ENCODE measurements at regions not wholly inside any gene's neighbourhood (a gene's known extent, or its start where the extent isn't known, plus 50 kb on each side); places are given as distances from the start of the nearest gene placed in this dataset.

- Mint-ChIP-seq H3K36me3 (ENCODE audit: low read depth) (no peaks in the 10 kb centered on the region), H3K4me3 (no peak overlapping the region), H3K27ac (ENCODE audit: unreplicated experiment) (no peak overlapping the region), H3K4me1 (no peaks in the 10 kb centered on the region), H3K9me3 (no peaks in the 10 kb centered on the region), H3K27me3 (ENCODE audit: low read depth) (no peaks in the 10 kb centered on the region)
- no peak for TF ChIP-seq CTCF (conservative IDR thresholded peaks at IDR 0.05)
- DNase-seq (ENCODE audit: low read depth, low spot score), result no peak
Observed at GRCh38 chr14:82153689-82154088, 620.0 kb upstream of the SEL1L start.

DNA sequence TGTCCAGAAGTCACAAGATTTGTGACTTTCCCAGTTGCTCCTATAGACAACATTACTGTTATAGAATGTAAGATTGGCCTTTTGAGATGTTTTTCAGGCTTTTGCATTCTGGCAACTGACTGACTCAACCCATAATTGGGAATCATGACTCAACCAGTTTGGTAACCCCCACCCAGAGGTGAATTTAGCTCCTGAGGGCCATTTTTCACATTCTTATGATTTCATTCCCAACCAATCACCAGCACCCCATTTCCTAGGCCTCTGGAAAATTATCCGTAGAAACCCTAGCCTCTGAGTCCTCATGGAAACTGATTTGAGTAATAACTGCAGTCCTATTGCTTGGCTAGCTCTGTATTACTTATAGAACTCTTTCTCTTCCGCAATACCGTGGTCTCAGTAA lies 626.0 kb upstream of the SEL1L start:
- no peak overlapping the region for H3K27ac Mint-ChIP-seq (ENCODE audit: unreplicated experiment)

DNA sequence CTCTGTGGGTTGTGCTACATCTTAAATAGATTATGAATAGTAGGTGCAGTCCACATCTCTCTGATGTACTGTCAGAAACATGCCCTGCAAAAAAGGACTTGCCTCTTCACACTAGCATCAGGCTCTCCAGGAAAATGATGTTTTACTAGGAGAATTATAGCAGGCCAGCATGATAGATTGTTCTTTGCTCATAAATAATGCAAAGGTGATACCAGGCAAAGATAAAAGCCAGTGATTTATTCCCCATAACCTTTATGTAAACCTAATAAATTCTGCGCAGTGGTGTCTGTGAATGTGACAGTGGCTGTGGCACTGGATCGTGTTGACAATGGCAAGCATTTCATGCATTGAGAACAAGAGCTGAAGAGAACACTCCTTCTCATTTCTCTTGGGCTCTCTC lies 646.5 kb upstream of the SEL1L start:
- Mint-ChIP-seq H3K36me3 (ENCODE audit: low read depth) (peaks cover 4% of the 10 kb centered on the region), H3K9me3 (peaks cover 13% of the 10 kb centered on the region), H3K27ac (ENCODE audit: unreplicated experiment) (no peak overlapping the region), H3K4me3 (no peak overlapping the region), H3K27me3 (ENCODE audit: low read depth) (no peaks in the 10 kb centered on the region), H3K4me1 (no peaks in the 10 kb centered on the region)
- TF ChIP-seq CTCF (conservative IDR thresholded peaks at IDR 0.05), result no peak
- no peak for DNase-seq (ENCODE audit: low read depth, low spot score)

More for the DNA sequence above, 626.0 kb upstream of the SEL1L start:
- Mint-ChIP-seq H3K4me3 (no peak overlapping the region), H3K4me1 (no peaks in the 10 kb centered on the region), H3K9me3 (peaks cover 7% of the 10 kb centered on the region), H3K36me3 (ENCODE audit: low read depth) (peaks cover 6% of the 10 kb centered on the region), H3K27me3 (ENCODE audit: low read depth) (no peaks in the 10 kb centered on the region)
- no peak for DNase-seq (ENCODE audit: low read depth, low spot score)
- no peak for TF ChIP-seq CTCF (conservative IDR thresholded peaks at IDR 0.05)

DNA sequence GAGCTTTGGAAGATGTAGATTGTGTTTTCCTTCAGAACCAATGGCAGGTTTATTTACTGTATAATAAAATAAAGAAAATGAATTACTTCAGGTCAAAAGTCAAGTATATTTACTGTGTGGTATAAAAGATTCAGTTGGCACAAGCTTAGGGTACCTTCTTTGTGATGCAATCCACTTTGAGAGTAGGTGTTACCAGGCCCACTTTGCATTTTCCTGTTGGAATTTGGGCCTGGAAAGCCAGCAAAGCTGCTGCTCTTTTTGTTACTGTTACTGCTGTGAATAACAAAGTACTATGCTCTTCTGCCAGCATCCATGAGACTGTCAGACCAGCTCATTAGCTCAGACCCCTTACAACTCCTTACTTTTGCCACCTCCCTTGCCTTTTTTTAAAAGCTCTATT lies 649.0 kb upstream of the SEL1L start:
- no peaks in the 10 kb centered on the region for H3K4me1 Mint-ChIP-seq
- H3K27me3 Mint-ChIP-seq (ENCODE audit: low read depth), result no peaks in the 10 kb centered on the region
- H3K27ac Mint-ChIP-seq (ENCODE audit: unreplicated experiment), result no peak overlapping the region
- peaks cover 13% of the 10 kb centered on the region for H3K9me3 Mint-ChIP-seq
- TF ChIP-seq CTCF (conservative IDR thresholded peaks at IDR 0.05), result no peak
- H3K36me3 Mint-ChIP-seq (ENCODE audit: low read depth), result peaks cover 4% of the 10 kb centered on the region
- no peak for DNase-seq (ENCODE audit: low read depth, low spot score)
- no peak overlapping the region for H3K4me3 Mint-ChIP-seq

DNA sequence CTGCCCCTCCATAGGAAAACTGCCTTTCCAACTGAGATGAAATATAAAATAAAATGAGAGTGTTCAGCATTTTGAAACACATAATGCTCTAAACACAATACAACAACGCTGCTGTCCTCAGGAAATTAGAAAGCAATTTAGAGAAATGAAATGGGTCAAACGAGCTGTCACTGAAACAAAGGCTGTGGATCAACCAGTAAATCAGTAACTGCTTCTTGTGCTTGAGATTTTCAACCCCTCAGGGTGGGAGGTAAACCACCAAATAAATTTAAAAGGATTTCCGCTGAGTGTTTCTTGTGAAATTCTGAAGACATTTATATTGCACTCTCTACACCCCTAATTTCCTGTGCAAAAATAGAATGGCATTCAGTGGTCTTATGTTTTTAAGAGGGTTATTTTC lies 657.1 kb upstream of the SEL1L start:
- no peak for TF ChIP-seq CTCF (conservative IDR thresholded peaks at IDR 0.05)
- no peaks in the 10 kb centered on the region for H3K4me1 Mint-ChIP-seq
- peaks cover 3% of the 10 kb centered on the region for H3K9me3 Mint-ChIP-seq
- no peak overlapping the region for H3K4me3 Mint-ChIP-seq
- no peak overlapping the region for H3K27ac Mint-ChIP-seq (ENCODE audit: unreplicated experiment)
- H3K36me3 Mint-ChIP-seq (ENCODE audit: low read depth), result no peaks in the 10 kb centered on the region
- H3K27me3 Mint-ChIP-seq (ENCODE audit: low read depth), result no peaks in the 10 kb centered on the region
- DNase-seq (ENCODE audit: low read depth, low spot score), result no peak

GRCh38 chr14:82192387-82192786 lies 658.7 kb upstream of the SEL1L start:
- H3K27ac Mint-ChIP-seq (ENCODE audit: unreplicated experiment), result no peak overlapping the region
- no peaks in the 10 kb centered on the region for H3K36me3 Mint-ChIP-seq (ENCODE audit: low read depth)
- no peak for TF ChIP-seq CTCF (conservative IDR thresholded peaks at IDR 0.05)
- DNase-seq (ENCODE audit: low read depth, low spot score), result no peak
- peaks cover 3% of the 10 kb centered on the region for H3K9me3 Mint-ChIP-seq
- no peak overlapping the region for H3K4me3 Mint-ChIP-seq
- H3K27me3 Mint-ChIP-seq (ENCODE audit: low read depth), result no peaks in the 10 kb centered on the region
- H3K4me1 Mint-ChIP-seq, result no peaks in the 10 kb centered on the region
